IPS-18c (cell line): ENCODE measurements at regions not wholly inside any gene's neighbourhood (a gene's known extent, or its start where the extent isn't known, plus 50 kb on each side); places are given as distances from the start of the nearest gene placed in this dataset.
"Not testable (repeated sequence)": the region's sequence is repeated elsewhere in the genome, so short reads cannot be mapped to it uniquely, and the experiment has no call there.

ENCODE experiments used
- H3K4me3 ChIP-seq: 2 replicates; pipeline ENCODE4 v1.7.0; 2013; ENCODE audit warnings: low read depth, mild to moderate bottlenecking, low read length, moderate library complexity; ENCODE audit not compliant: insufficient read depth
- H3K9me3 ChIP-seq: one replicate; pipeline ENCODE4 v1.6.1; 2013; ENCODE audit warnings: mild to moderate bottlenecking, low read length, moderate library complexity; ENCODE audit not compliant: control insufficient read depth, insufficient read depth

DNA sequence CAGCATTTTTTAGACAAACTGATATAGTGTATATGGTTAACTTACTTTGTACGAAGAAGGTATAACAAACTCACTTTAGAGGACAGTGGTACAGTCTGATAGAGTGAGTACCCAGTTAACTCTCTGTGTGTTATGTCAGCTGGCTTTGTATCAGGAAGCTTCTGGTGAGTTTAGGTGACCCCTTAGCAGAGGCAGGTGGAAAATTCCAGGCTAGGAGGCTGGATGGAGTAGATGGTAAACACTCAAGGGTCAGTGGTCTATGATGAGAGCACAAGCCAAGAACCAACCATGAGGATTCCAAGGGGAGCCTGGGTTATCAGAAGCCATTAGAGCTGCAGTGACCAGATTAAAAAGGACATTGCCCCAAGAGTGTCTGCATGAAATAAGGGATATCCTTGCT is 227.3 kb upstream of the CENPE start:
- peaks cover 3% of the 10 kb centered on the region for H3K9me3 ChIP-seq

GRCh38 chr4:103424853-103425252 is 226.7 kb upstream of the CENPE start:
- Histone ChIP-seq H3K4me3 (no peak overlapping the region), H3K9me3 (peaks cover 5% of the 10 kb centered on the region)

More for the DNA sequence above, 227.3 kb upstream of the CENPE start:
- no peak overlapping the region for H3K4me3 ChIP-seq

DNA sequence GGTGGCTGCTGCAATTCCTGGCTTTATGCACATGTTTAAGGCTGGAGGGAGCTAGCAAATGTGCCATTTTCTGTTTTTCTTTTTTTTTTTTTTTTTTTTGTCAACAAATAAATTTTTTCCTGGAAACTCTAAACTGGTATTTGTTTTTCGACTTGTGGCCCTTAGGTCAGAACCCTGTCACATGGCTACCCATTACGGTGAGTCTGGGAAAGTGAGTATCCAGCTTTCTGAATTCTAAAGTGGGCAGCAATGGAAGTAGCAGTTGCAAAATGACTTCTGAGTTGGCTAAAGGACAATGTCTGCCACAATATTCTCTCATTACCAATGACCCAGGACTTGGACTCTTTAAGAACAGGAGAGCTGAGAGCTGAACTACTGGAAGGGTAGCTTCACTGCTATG is 225.1 kb upstream of the CENPE start:
- Histone ChIP-seq H3K4me3 (no peak overlapping the region), H3K9me3 (peaks cover 8% of the 10 kb centered on the region)

DNA sequence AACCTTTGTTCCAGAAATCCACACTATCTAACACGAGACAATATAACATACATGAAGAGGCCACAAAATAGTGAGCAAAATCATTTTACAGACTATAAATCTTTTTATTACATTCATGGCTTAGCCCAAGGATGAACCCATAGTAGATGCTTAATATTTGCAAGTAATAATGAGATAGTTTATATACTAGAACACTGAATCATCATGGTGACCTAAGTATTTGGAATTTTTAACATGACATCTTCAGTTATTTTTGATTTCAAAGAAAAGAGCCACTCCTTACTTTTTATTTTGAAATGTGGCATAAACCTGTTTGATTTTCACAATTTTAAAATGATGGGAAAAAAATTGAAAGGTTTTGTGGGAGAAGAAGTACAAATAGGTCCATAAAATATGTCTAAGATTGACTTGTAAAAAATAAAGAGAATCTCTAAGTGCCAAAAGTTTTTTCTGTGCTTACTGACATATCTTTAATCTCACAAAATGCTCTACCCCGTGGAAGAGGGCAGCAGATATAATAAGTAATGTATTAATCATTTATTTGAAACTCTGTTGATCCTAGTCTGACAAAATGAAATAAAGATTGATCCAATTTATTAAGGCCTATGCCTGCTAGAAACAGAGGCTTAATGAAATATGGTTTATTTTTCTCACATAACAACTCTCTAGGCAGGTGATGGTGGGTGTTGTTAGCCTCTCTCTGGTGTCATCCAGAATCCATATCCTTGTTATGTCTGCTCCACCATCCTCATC is 224.5 kb upstream of the CENPE start:
- peaks cover 8% of the 10 kb centered on the region for H3K9me3 ChIP-seq

DNA sequence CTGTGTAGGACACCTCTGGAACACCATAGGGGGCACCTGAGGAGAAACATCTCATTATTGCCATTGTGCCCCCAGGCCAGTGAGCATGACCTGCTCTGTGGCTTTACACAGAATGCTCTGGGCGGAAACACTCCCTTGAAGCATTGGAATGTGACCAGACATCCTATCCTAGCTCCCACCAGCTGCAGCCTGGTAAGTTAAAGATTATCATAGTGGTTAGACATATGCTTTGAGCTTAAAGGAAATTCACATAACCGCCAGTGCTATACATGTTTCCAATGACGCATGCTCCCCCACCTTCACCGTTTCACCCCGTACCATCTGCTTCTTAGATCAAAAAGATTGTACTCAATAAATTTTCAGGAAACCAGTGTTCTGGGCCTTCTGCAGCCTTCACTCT is 217.7 kb upstream of the CENPE start:
- H3K4me3 ChIP-seq = no peak overlapping the region
- H3K9me3 ChIP-seq = peaks cover 5% of the 10 kb centered on the region

More for the DNA sequence above, 224.5 kb upstream of the CENPE start:
- H3K4me3 ChIP-seq = no peak overlapping the region

GRCh38 chr4:103412646-103413045 is 214.5 kb upstream of the CENPE start:
- not testable (repeated sequence) for H3K9me3 ChIP-seq, H3K4me3 ChIP-seq

GRCh38 chr4:103410386-103410785 is 212.2 kb upstream of the CENPE start:
- Histone ChIP-seq H3K4me3 (no peak overlapping the region), H3K9me3 (no peaks in the 10 kb centered on the region)

- Histone ChIP-seq H3K9me3 (no peaks in the 10 kb centered on the region), H3K4me3 (no peak overlapping the region)
These were observed 207.3 kb upstream of the CENPE start for GRCh38 chr4:103405415-103405814.

DNA sequence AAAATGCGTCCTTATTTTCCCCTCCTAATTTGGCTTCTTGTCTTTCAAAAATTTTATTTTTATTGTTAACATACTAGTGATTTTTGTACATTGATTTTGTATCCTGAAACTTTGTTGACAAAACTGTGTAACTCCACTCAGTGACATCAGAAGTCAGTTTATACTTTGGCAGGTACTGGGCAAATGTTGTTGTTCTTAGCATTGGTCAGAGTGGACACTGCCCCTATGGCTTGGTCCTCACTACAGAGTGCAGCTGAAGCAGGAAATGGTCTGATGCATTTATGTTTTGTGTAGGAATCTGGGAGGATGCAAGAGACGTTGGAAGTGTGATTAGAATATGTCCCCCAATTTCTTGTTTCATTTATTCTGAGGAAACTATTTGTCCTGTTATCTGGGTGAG is 205.5 kb upstream of the CENPE start:
- Histone ChIP-seq H3K9me3 (no peaks in the 10 kb centered on the region), H3K4me3 (no peak overlapping the region)

DNA sequence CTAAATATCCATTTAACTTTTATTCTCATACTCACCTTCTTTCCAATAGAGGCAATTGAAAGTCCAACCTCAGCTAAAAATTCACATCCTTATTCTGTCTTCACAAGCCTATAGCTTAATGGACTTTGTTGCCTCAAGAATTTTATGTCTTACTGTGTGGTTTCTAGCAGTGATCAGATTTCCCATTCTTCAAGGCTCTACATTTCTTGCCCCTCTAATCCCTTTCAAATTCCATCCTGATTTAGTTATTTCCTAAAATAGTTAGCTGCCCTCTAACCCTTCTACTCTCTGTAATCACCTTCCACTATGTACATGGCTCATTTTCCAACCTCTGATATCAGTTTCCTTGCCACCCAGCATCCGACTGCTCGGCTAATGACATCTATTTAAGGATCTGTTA is 204.1 kb upstream of the CENPE start:
- Histone ChIP-seq H3K9me3 (no peaks in the 10 kb centered on the region), H3K4me3 (no peak overlapping the region)

- Histone ChIP-seq H3K4me3 (no peak overlapping the region), H3K9me3 (no peaks in the 10 kb centered on the region)
These were observed 202.3 kb upstream of the CENPE start for GRCh38 chr4:103400405-103400804.

- no peak overlapping the region for H3K4me3 ChIP-seq
- no peaks in the 10 kb centered on the region for H3K9me3 ChIP-seq
These were observed 199.4 kb upstream of the CENPE start for GRCh38 chr4:103397541-103397940.

- not testable (repeated sequence) for H3K4me3 ChIP-seq, H3K9me3 ChIP-seq
These were observed 189.4 kb upstream of the CENPE start for GRCh38 chr4:103387508-103388011.

DNA sequence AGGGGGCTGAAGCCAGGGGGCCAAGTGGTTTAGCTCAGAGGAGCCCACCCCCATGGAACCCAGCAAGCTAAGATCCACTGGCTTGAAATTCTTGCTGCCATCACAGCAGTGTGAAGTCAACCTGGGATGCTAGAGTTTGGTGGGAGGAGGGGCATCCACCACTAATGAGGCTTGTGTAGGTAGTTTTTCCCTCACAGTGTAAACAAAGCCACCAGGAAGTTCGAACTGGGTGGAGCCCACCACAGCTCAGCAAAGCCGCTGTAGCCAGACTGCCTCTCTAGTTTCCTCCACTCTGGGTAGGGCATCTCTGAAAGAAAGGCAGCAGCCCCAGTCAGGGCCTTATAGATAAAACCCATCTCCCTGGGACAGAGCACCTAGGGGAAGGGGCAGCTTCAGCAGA is 187.4 kb upstream of the CENPE start:
- H3K9me3 ChIP-seq, H3K4me3 ChIP-seq: not testable (repeated sequence)

DNA sequence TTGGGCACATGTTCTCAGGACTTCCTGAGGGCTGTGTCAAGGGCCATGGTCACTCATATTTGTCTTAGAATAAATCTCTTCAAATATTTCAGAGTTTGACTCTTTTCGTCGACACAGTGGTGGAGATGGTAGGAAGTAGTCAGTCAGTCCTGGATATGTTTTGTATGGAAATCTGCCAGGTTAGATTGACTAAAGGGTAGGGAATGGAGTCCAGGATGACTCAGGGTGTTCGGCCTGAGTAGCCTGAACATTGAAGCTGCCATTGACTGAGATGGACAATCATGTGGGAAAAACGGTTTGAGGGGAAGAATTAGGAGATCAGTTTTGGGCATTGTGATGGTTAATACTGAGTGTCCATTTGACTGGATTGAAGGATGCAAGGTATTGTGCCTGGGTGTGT is 177.1 kb upstream of the CENPE start:
- Histone ChIP-seq H3K4me3 (no peak overlapping the region), H3K9me3 (no peaks in the 10 kb centered on the region)

GRCh38 chr4:103374758-103375157 is 176.6 kb upstream of the CENPE start:
- no peak overlapping the region for H3K4me3 ChIP-seq
- H3K9me3 ChIP-seq = no peaks in the 10 kb centered on the region

GRCh38 chr4:103374306-103374705 is 176.2 kb upstream of the CENPE start:
- Histone ChIP-seq H3K9me3 (no peaks in the 10 kb centered on the region), H3K4me3 (no peak overlapping the region; the same call in 1 of the 2 replicates)

GRCh38 chr4:103372002-103372558 is 173.9 kb upstream of the CENPE start:
- no peaks in the 10 kb centered on the region for H3K9me3 ChIP-seq

GRCh38 chr4:103370336-103370735 is 172.2 kb upstream of the CENPE start:
- no peak overlapping the region for H3K4me3 ChIP-seq
- no peaks in the 10 kb centered on the region for H3K9me3 ChIP-seq

More at GRCh38 chr4:103372002-103372558, 173.9 kb upstream of the CENPE start:
- no peak overlapping the region for H3K4me3 ChIP-seq
